ENCODE measurements at regions not wholly inside any gene's neighbourhood (a gene's known extent, or its start where the extent isn't known, plus 50 kb on each side); places are given as distances from the start of the nearest gene placed in this dataset.

DNA sequence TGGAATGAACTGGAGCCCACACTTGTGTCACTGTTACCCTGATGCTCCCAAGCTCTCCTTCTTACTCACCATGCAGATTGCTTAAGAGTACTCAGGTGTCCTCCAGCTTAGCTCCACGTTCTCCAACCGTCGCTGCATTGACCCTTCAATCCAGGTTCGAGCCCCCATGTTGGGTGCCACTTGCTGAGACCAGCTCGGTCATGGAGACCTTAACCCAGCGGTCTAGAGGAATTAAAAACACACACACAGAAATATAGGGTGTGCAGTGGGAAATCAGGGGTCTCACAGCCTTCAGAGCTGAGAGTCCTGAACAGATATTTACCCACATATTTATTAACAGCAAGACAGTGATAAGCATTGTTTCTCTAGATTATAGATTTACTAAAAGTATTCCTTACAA is 229.1 kb upstream of the APCDD1 start:
- Histone ChIP-seq H3F3A (ENCODE audit: insufficient read depth, low read depth) (0 out of 2 replicates have a peak, but pooled peaks cover 7% of the 10 kb centered on the region), H4K20me1 (ENCODE audit: insufficient read depth) (no peaks in the 10 kb centered on the region), H3K4me2 (no peak overlapping the region), H3K27me3 (ENCODE audit: insufficient read depth, low read depth) (no peaks in the 10 kb centered on the region), H3K4me1 (replicated peaks; ENCODE audit: insufficient read depth) (no peaks in the 10 kb centered on the region), H3K9me2 (ENCODE audit: insufficient read depth) (no peaks in the 10 kb centered on the region), H3K9me3 (ENCODE audit: insufficient read depth, low read depth) (peaks cover 5% of the 10 kb centered on the region; the same call in 1 of the 2 replicates), H3K79me2 (ENCODE audit: low read depth) (no peaks in the 10 kb centered on the region), H3K27ac (no peak overlapping the region), H3K4me3 (no peak overlapping the region), H2AFZ (no peak overlapping the region), H3K36me3 (ENCODE audit: low read depth) (no peaks in the 10 kb centered on the region)
- POLR2A ChIA-PET (ENCODE audit: unreplicated experiment) = no interaction called here
- CTCF ChIA-PET = no interaction called here
- intact Hi-C loops (cut with micrococcal nuclease; ENCODE audit: unreplicated experiment) = no loop called here
- DNase-seq = no peak
- BruUV-seq (replicated peaks) = no TSS peak
- TF ChIP-seq EZH2 (IDR thresholded peaks at IDR 0.05; ENCODE audit: low read depth) = no peak
- TF ChIP-seq, protein P1, sequence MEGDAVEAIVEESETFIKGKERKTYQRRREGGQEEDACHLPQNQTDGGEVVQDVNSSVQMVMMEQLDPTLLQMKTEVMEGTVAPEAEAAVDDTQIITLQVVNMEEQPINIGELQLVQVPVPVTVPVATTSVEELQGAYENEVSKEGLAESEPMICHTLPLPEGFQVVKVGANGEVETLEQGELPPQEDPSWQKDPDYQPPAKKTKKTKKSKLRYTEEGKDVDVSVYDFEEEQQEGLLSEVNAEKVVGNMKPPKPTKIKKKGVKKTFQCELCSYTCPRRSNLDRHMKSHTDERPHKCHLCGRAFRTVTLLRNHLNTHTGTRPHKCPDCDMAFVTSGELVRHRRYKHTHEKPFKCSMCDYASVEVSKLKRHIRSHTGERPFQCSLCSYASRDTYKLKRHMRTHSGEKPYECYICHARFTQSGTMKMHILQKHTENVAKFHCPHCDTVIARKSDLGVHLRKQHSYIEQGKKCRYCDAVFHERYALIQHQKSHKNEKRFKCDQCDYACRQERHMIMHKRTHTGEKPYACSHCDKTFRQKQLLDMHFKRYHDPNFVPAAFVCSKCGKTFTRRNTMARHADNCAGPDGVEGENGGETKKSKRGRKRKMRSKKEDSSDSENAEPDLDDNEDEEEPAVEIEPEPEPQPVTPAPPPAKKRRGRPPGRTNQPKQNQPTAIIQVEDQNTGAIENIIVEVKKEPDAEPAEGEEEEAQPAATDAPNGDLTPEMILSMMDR (conservative IDR thresholded peaks at IDR 0.05) = no peak

DNA sequence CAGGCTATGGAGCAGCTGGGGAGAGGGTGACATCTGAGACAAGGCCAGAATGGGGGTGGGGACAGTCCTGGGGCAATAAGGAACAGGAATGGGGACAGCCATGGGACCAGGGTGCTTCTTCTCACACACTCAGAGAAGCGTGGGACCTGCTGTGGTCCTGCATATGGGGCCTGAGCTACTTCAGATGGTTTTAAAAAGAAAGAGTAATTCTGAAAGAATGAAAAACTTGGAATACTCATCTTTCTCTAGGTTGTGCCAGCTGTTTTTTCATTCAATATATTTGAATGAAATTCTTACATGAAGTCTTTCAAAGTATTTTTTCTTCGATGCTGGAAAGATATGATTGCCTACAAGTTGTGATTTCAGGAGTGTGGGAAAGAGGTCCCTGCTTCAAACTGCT is 227.5 kb upstream of the APCDD1 start:
- H4K20me1 ChIP-seq (ENCODE audit: insufficient read depth) = no peaks in the 10 kb centered on the region
- H3K36me3 ChIP-seq (ENCODE audit: low read depth) = no peaks in the 10 kb centered on the region
- H3K4me2 ChIP-seq = no peak overlapping the region
- ChIA-PET POLR2A (ENCODE audit: unreplicated experiment) (no interaction called here), CTCF (no interaction called here)
- TF ChIP-seq, protein P1 (conservative IDR thresholded peaks at IDR 0.05) = no peak
- TF ChIP-seq EZH2 (IDR thresholded peaks at IDR 0.05; ENCODE audit: low read depth) = no peak
- H3K27ac ChIP-seq = no peak overlapping the region
- peaks cover 5% of the 10 kb centered on the region; the same call in 1 of the 2 replicates for H3K9me3 ChIP-seq (ENCODE audit: insufficient read depth, low read depth)
- no TSS peak for BruUV-seq (replicated peaks)
- DNase-seq = no peak
- H3F3A ChIP-seq (ENCODE audit: insufficient read depth, low read depth) = 0 out of 2 replicates have a peak, but pooled peaks cover 7% of the 10 kb centered on the region
- H3K4me3 ChIP-seq = no peak overlapping the region
- H3K79me2 ChIP-seq (ENCODE audit: low read depth) = no peaks in the 10 kb centered on the region
- no peak overlapping the region for H2AFZ ChIP-seq
- H3K9me2 ChIP-seq (ENCODE audit: insufficient read depth) = no peaks in the 10 kb centered on the region
- intact Hi-C loops (cut with micrococcal nuclease; ENCODE audit: unreplicated experiment) = no loop called here
- no peaks in the 10 kb centered on the region for H3K4me1 ChIP-seq (replicated peaks; ENCODE audit: insufficient read depth)
- H3K27me3 ChIP-seq (ENCODE audit: insufficient read depth, low read depth) = no peaks in the 10 kb centered on the region

- ChIA-PET CTCF (no interaction called here), POLR2A (ENCODE audit: unreplicated experiment) (no interaction called here)
- H3K4me2 ChIP-seq = no peak overlapping the region
- DNase-seq = no peak
- TF ChIP-seq, protein P1 (conservative IDR thresholded peaks at IDR 0.05) = no peak
- no peak for TF ChIP-seq EZH2 (IDR thresholded peaks at IDR 0.05; ENCODE audit: low read depth)
- H3K9me3 ChIP-seq (ENCODE audit: insufficient read depth, low read depth) = peaks cover 5% of the 10 kb centered on the region
- H3K4me3 ChIP-seq = no peak overlapping the region
- H3F3A ChIP-seq (ENCODE audit: insufficient read depth, low read depth) = 0 out of 2 replicates have a peak, but pooled peaks cover 7% of the 10 kb centered on the region
- no peaks in the 10 kb centered on the region for H3K27me3 ChIP-seq (ENCODE audit: insufficient read depth, low read depth)
- no peaks in the 10 kb centered on the region for H3K79me2 ChIP-seq (ENCODE audit: low read depth)
- intact Hi-C loops (cut with micrococcal nuclease; ENCODE audit: unreplicated experiment) = no loop called here
- no peak overlapping the region for H3K27ac ChIP-seq
- H2AFZ ChIP-seq = no peak overlapping the region
- no peaks in the 10 kb centered on the region for H4K20me1 ChIP-seq (ENCODE audit: insufficient read depth)
- H3K9me2 ChIP-seq (ENCODE audit: insufficient read depth) = no peaks in the 10 kb centered on the region
- BruUV-seq (replicated peaks) = no TSS peak
- no peaks in the 10 kb centered on the region for H3K36me3 ChIP-seq (ENCODE audit: low read depth)
- no peaks in the 10 kb centered on the region for H3K4me1 ChIP-seq (replicated peaks; ENCODE audit: insufficient read depth)
Observed at GRCh38 chr18:10228326-10228725, 226.1 kb upstream of the APCDD1 start.
